ENCODE measurements at regions not wholly inside any gene's neighbourhood (a gene's known extent, or its start where the extent isn't known, plus 50 kb on each side); places are given as distances from the start of the nearest gene placed in this dataset.
"Not testable (repeated sequence)": the region's sequence is repeated elsewhere in the genome, so short reads cannot be mapped to it uniquely, and the experiment has no call there.

- Histone ChIP-seq H3K27ac (ENCODE audit: low read depth, low read length) (no peak overlapping the region), H3K27me3 (ENCODE audit: control insufficient read depth, insufficient read depth, low read length) (no peaks in the 10 kb centered on the region), H3K36me3 (ENCODE audit: control insufficient read depth, insufficient read depth, low read length) (no peaks in the 10 kb centered on the region), H3K4me1 (ENCODE audit: control insufficient read depth, insufficient read depth, low read length) (peaks cover 7% of the 10 kb centered on the region; the same call in 1 of the 2 replicates), H3K4me3 (ENCODE audit: low read depth, low read length) (no peak overlapping the region), H3K9ac (ENCODE audit: low read depth, low read length) (no peak overlapping the region), H3K9me3 (ENCODE audit: control insufficient read depth, insufficient read depth, low read length) (no peaks in the 10 kb centered on the region)
Observed at GRCh38 chr13:37960427-37960826, 90.9 kb upstream of the TRPC4 start.

- Histone ChIP-seq H3K4me3 (ENCODE audit: low read depth, low read length) (no peak overlapping the region), H3K27ac (ENCODE audit: low read depth, low read length) (no peak overlapping the region), H3K9ac (ENCODE audit: low read depth, low read length) (no peak overlapping the region), H3K27me3 (ENCODE audit: control insufficient read depth, insufficient read depth, low read length) (no peaks in the 10 kb centered on the region), H3K9me3 (ENCODE audit: control insufficient read depth, insufficient read depth, low read length) (no peaks in the 10 kb centered on the region), H3K4me1 (ENCODE audit: control insufficient read depth, insufficient read depth, low read length) (peaks cover 2% of the 10 kb centered on the region; the same call in 1 of the 2 replicates), H3K36me3 (ENCODE audit: control insufficient read depth, insufficient read depth, low read length) (no peaks in the 10 kb centered on the region)
Observed at GRCh38 chr13:37959284-37959683, 89.7 kb upstream of the TRPC4 start.

- Histone ChIP-seq H3K4me1 (ENCODE audit: control insufficient read depth, insufficient read depth, low read length) (no peaks in the 10 kb centered on the region; the same call in 1 of the 2 replicates), H3K9me3 (ENCODE audit: control insufficient read depth, insufficient read depth, low read length) (no peaks in the 10 kb centered on the region), H3K4me3 (ENCODE audit: low read depth, low read length) (no peak overlapping the region), H3K27ac (ENCODE audit: low read depth, low read length) (no peak overlapping the region), H3K36me3 (ENCODE audit: control insufficient read depth, insufficient read depth, low read length) (no peaks in the 10 kb centered on the region), H3K9ac (ENCODE audit: low read depth, low read length) (no peak overlapping the region), H3K27me3 (ENCODE audit: control insufficient read depth, insufficient read depth, low read length) (no peaks in the 10 kb centered on the region)
Observed at GRCh38 chr13:37956536-37956935, 87.0 kb upstream of the TRPC4 start.

GRCh38 chr13:37954597-37954996 is 85.0 kb upstream of the TRPC4 start:
- not testable (repeated sequence) for H3K27ac ChIP-seq (ENCODE audit: low read depth, low read length); H3K9me3 ChIP-seq (ENCODE audit: control insufficient read depth, insufficient read depth, low read length)

GRCh38 chr13:37954191-37954590 is 84.6 kb upstream of the TRPC4 start:
- H3K4me1 ChIP-seq (ENCODE audit: control insufficient read depth, insufficient read depth, low read length) = no peaks in the 10 kb centered on the region; the same call in 1 of the 2 replicates
- no peaks in the 10 kb centered on the region for H3K36me3 ChIP-seq (ENCODE audit: control insufficient read depth, insufficient read depth, low read length)
- H3K4me3 ChIP-seq (ENCODE audit: low read depth, low read length) = no peak overlapping the region
- no peaks in the 10 kb centered on the region for H3K27me3 ChIP-seq (ENCODE audit: control insufficient read depth, insufficient read depth, low read length)
- H3K9me3 ChIP-seq (ENCODE audit: control insufficient read depth, insufficient read depth, low read length) = no peaks in the 10 kb centered on the region
- H3K27ac ChIP-seq (ENCODE audit: low read depth, low read length) = no peak overlapping the region
- H3K9ac ChIP-seq (ENCODE audit: low read depth, low read length) = no peak overlapping the region

More at GRCh38 chr13:37954597-37954996, 85.0 kb upstream of the TRPC4 start:
- not testable (repeated sequence) for H3K36me3 ChIP-seq (ENCODE audit: control insufficient read depth, insufficient read depth, low read length); H3K27me3 ChIP-seq (ENCODE audit: control insufficient read depth, insufficient read depth, low read length); H3K9ac ChIP-seq (ENCODE audit: low read depth, low read length); H3K4me1 ChIP-seq (ENCODE audit: control insufficient read depth, insufficient read depth, low read length); H3K4me3 ChIP-seq (ENCODE audit: low read depth, low read length)

- Histone ChIP-seq H3K9ac (ENCODE audit: low read depth, low read length) (no peak overlapping the region), H3K27ac (ENCODE audit: low read depth, low read length) (no peak overlapping the region), H3K36me3 (ENCODE audit: control insufficient read depth, insufficient read depth, low read length) (no peaks in the 10 kb centered on the region), H3K4me1 (ENCODE audit: control insufficient read depth, insufficient read depth, low read length) (no peaks in the 10 kb centered on the region), H3K9me3 (ENCODE audit: control insufficient read depth, insufficient read depth, low read length) (no peaks in the 10 kb centered on the region), H3K4me3 (ENCODE audit: low read depth, low read length) (no peak overlapping the region), H3K27me3 (ENCODE audit: control insufficient read depth, insufficient read depth, low read length) (no peaks in the 10 kb centered on the region)
Observed at GRCh38 chr13:37953696-37954095, 84.1 kb upstream of the TRPC4 start.

GRCh38 chr13:37950016-37950415 is 80.4 kb upstream of the TRPC4 start:
- H3K27me3 ChIP-seq (ENCODE audit: control insufficient read depth, insufficient read depth, low read length) = no peaks in the 10 kb centered on the region

GRCh38 chr13:37947419-37948140 is 78.0 kb upstream of the TRPC4 start:
- no peak overlapping the region for H3K27ac ChIP-seq (ENCODE audit: low read depth, low read length)
- no peak overlapping the region for H3K9ac ChIP-seq (ENCODE audit: low read depth, low read length)
- no peak overlapping the region for H3K4me3 ChIP-seq (ENCODE audit: low read depth, low read length)
- no peaks in the 10 kb centered on the region for H3K27me3 ChIP-seq (ENCODE audit: control insufficient read depth, insufficient read depth, low read length)
- no peaks in the 10 kb centered on the region for H3K36me3 ChIP-seq (ENCODE audit: control insufficient read depth, insufficient read depth, low read length)
- peaks cover 3% of the 10 kb centered on the region; the same call in 1 of the 2 replicates for H3K4me1 ChIP-seq (ENCODE audit: control insufficient read depth, insufficient read depth, low read length)
- H3K9me3 ChIP-seq (ENCODE audit: control insufficient read depth, insufficient read depth, low read length) = no peaks in the 10 kb centered on the region

More at GRCh38 chr13:37950016-37950415, 80.4 kb upstream of the TRPC4 start:
- no peak overlapping the region for H3K9ac ChIP-seq (ENCODE audit: low read depth, low read length)
- H3K4me3 ChIP-seq (ENCODE audit: low read depth, low read length) = no peak overlapping the region
- H3K36me3 ChIP-seq (ENCODE audit: control insufficient read depth, insufficient read depth, low read length) = no peaks in the 10 kb centered on the region
- H3K9me3 ChIP-seq (ENCODE audit: control insufficient read depth, insufficient read depth, low read length) = no peaks in the 10 kb centered on the region
- no peaks in the 10 kb centered on the region for H3K4me1 ChIP-seq (ENCODE audit: control insufficient read depth, insufficient read depth, low read length)
- H3K27ac ChIP-seq (ENCODE audit: low read depth, low read length) = no peak overlapping the region

- Histone ChIP-seq H3K4me1 (ENCODE audit: control insufficient read depth, insufficient read depth, low read length) (peaks cover 3% of the 10 kb centered on the region; the same call in 1 of the 2 replicates), H3K36me3 (ENCODE audit: control insufficient read depth, insufficient read depth, low read length) (no peaks in the 10 kb centered on the region), H3K27ac (ENCODE audit: low read depth, low read length) (no peak overlapping the region), H3K9ac (ENCODE audit: low read depth, low read length) (no peak overlapping the region), H3K4me3 (ENCODE audit: low read depth, low read length) (no peak overlapping the region), H3K27me3 (ENCODE audit: control insufficient read depth, insufficient read depth, low read length) (no peaks in the 10 kb centered on the region), H3K9me3 (ENCODE audit: control insufficient read depth, insufficient read depth, low read length) (no peaks in the 10 kb centered on the region)
Observed at GRCh38 chr13:37945651-37946575, 76.3 kb upstream of the TRPC4 start.

- H3K9me3 ChIP-seq (ENCODE audit: control insufficient read depth, insufficient read depth, low read length) = no peaks in the 10 kb centered on the region
- no peak overlapping the region for H3K4me3 ChIP-seq (ENCODE audit: low read depth, low read length)
- H3K9ac ChIP-seq (ENCODE audit: low read depth, low read length) = no peak overlapping the region
- H3K27ac ChIP-seq (ENCODE audit: low read depth, low read length) = no peak overlapping the region
- H3K27me3 ChIP-seq (ENCODE audit: control insufficient read depth, insufficient read depth, low read length) = no peaks in the 10 kb centered on the region
- no peaks in the 10 kb centered on the region for H3K36me3 ChIP-seq (ENCODE audit: control insufficient read depth, insufficient read depth, low read length)
- H3K4me1 ChIP-seq (ENCODE audit: control insufficient read depth, insufficient read depth, low read length) = peaks cover 3% of the 10 kb centered on the region; the same call in 1 of the 2 replicates
Observed at GRCh38 chr13:37944869-37945442, 75.4 kb upstream of the TRPC4 start.

Measured in HUES48 (cell line).